GM12892 (cell line): ENCODE measurements at regions not wholly inside any gene's neighbourhood (a gene's known extent, or its start where the extent isn't known, plus 50 kb on each side); places are given as distances from the start of the nearest gene placed in this dataset.

Source experiments
- DNase-seq: peaks from one replicate; pipeline ENCODE4 v3.0.0; 2011; ENCODE audit not compliant: insufficient read length
- FAIRE-seq: peaks from 2 replicates; lab custom pipeline; 2011; peaks lifted over from hg19 to GRCh38; lab: Jason Lieb, UNC
- POLR2A ChIP-seq: IDR thresholded peaks from 2 replicates; pipeline ENCODE4 v1.6.1; 2011; ENCODE audit warnings: low read depth, low read length, control low read depth
- POLR2AphosphoS5 ChIP-seq: IDR thresholded peaks from 2 replicates; pipeline ENCODE4 v1.6.1; 2011; ENCODE audit warnings: low read depth, low read length, control low read depth
- TAF1 ChIP-seq: IDR thresholded peaks from 2 replicates; pipeline ENCODE4 v1.6.1; 2011; ENCODE audit warnings: low read depth, mild to moderate bottlenecking, control low read depth, low read length, borderline replicate concordance

- TF ChIP-seq POLR2A = no peak
- no peak for TF ChIP-seq POLR2AphosphoS5
- TF ChIP-seq TAF1 = no peak
- no peak for FAIRE-seq
- DNase-seq = no peak
These were observed 282.1 kb downstream of the GRIA2 start for GRCh38 chr4:157502656-157503055.

DNA sequence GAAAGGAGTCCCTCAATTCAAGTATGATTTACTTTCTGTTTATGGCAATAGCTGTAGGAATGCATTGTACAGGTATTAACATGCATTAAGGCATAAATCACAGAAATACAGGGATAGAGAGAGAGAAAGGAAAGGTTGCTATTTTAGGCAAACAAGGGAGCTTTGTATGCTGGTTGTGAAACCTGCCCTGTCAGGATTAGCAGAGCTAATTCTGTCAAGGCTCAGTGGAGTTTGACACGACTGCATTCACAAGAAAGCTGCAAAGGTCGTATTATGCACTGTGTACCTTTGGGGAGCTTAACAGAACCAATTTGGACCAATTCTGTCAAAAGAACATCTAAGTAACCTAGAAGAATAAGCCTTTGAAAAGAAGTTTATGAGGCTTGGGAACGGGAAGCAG, 239.3 kb downstream of the GRIA2 start:
- TF ChIP-seq POLR2AphosphoS5 (no peak), POLR2A (no peak), TAF1 (no peak)
- DNase-seq = no peak

GRCh38 chr4:157447195-157447594, 226.7 kb downstream of the GRIA2 start:
- FAIRE-seq = no peak
- DNase-seq = no peak
- TF ChIP-seq TAF1 (no peak), POLR2AphosphoS5 (no peak), POLR2A (no peak)

More for the DNA sequence above, 239.3 kb downstream of the GRIA2 start:
- no peak for FAIRE-seq

DNA sequence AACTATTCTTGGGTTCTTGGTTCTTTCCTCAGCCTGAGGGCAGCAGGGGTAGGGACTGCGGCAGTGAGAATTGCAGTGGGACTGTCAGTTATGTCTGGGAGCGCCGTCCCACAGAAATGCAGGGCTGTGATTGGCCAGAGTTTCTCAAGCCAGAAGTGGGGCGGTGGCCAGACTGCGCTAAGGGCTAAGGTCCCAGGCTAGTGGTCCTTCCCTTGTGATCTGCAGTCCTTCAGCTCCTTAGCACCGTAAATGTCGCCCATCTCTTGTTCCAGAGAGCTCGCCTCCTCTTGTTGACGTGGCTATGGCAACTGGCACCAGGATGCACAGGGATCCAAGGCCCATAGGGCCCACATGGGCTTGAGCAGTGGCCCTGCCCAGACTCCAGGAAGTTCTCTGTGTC, 223.5 kb downstream of the GRIA2 start:
- DNase-seq (no peak), FAIRE-seq (no peak)
- TF ChIP-seq TAF1 = no peak
- TF ChIP-seq POLR2AphosphoS5 = no peak
- TF ChIP-seq POLR2A = no peak

DNA sequence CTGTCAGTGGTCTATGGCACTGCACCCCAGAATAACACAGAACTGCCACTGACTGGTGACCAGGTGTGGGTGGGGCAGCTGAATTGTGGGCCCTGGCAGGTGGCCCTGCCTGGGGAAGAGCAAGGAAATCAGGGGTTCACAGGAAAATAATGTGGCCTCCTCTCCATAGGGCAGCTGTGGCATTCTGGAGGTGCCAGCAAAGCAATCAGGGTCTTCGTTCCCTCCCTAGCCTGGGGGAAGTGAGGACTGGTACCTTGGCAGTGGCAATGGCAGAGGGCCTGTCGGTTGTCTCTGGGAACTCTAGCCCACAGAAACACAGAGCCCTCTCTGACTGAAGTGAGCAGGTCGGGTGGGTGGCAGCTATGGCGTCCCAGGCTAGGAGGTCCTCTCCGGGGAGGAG, 223.0 kb downstream of the GRIA2 start:
- TF ChIP-seq TAF1 (no peak), POLR2A (no peak), POLR2AphosphoS5 (no peak)
- DNase-seq = no peak
- no peak for FAIRE-seq

DNA sequence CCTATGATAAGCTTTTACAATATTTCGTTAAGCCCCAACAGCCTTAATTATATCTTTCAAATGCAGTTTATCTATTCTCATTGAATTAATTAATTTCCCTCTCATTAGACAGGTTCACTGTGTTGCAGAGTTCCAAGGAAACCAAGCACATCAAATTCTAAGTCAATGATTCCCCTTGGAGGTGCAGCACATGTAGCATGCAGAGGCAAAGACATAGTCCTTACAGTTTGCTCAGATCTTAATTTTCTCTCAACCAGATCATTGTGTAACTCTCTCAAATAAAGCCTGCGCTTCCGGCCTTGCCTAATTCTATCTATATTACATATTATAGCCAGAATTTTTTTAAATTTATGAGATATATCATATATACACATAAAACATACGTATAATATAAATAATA, 205.4 kb downstream of the GRIA2 start:
- FAIRE-seq (no peak), DNase-seq (no peak)
- no peak for TF ChIP-seq TAF1
- no peak for TF ChIP-seq POLR2AphosphoS5
- no peak for TF ChIP-seq POLR2A

DNA sequence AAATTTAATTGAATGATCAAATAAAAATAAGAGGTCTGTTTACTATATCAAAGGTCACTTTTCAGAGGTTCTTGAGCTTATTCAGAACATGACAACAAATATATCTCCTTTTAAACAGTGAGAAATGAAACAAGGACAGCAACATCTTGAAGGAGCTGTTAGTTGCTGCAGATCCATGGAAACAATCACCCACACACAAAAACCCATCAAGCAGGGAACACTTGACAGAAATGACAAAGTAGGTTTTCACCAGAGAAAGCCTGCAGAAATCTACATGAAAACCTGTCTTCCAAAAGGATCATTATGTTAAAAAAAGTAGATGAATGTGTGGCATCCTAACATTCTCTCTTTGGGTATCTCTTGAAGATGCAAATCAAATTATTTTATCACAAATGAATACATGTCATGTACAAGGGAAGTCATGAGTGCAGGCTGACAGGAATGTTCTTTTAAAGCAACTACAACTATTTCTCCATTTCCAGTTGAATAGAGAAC, 203.0 kb downstream of the GRIA2 start:
- TF ChIP-seq TAF1 (no peak), POLR2AphosphoS5 (no peak), POLR2A (no peak)
- DNase-seq = no peak
- FAIRE-seq = no peak

DNA sequence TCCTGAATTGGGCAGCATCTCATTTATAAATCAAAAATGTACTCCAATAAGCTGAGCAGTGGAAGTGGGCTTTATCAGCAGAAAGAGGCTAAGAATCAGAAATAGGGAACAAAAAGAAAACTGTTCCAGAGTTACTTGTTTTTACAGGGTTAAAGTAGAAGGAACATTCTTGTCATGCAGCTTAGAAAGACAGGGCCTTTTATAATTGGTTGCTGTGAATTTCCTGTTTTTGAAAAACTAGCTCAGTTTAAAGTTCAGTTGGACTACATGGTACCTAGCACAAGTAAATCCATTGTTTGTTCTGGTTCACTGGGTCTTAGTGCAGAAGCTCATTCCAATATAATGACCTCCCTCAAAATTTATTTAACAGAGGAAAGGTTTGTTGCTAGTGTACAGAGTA, 200.8 kb downstream of the GRIA2 start:
- DNase-seq (no peak), FAIRE-seq (no peak)
- TF ChIP-seq POLR2AphosphoS5 (no peak), POLR2A (no peak), TAF1 (no peak)
